ENCODE measurements at regions not wholly inside any gene's neighbourhood (a gene's known extent, or its start where the extent isn't known, plus 50 kb on each side); places are given as distances from the start of the nearest gene placed in this dataset.
A peak's percentile ranks its signal among the peaks of the same experiment; 100 is the strongest.

DNA sequence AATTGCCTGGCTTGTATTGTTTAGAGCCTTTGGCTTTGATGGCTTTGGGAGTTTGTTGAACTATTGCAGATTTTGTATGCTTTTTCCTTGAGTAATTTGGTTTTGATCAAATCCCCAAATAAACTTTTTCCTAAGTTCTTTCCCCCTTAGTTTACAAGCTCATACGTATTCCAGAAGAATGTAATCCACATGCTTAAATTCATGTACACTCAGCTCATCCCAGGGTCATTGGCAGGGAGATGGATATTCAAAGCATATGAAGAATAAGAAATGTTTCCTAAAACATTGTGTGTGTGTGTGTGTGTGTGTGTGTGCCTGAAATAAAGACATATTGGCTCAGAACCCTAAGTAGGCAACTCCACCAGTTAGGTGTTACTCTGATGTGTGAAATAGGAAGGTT lies 89.4 kb downstream of the TMEM30B start:
- DNase-seq, result no peak

DNA sequence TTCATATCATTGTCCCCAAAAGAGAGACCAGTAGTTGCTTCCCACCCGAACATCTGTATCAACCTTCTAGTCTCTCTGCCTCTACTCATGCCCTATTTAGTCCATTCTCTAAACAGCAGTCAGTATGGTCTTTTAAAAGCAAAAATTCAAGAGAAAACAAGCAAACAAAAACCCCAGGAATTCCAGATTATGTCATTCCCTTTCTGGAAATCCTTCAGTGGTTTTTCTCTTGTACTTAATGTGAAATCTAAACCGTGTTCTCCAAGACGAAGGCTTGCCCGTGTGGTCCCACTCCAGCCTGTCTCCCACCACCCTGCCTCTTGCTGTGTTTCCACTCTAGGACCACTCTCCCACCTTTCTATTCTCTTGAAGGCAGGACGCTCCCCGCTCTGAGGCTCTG lies 90.8 kb downstream of the TMEM30B start:
- DNase-seq, result no peak

- DNase-seq, result peak; percentile 57
Observed at GRCh38 chr14:61188978-61189808, 91.9 kb downstream of the TMEM30B start.

DNA sequence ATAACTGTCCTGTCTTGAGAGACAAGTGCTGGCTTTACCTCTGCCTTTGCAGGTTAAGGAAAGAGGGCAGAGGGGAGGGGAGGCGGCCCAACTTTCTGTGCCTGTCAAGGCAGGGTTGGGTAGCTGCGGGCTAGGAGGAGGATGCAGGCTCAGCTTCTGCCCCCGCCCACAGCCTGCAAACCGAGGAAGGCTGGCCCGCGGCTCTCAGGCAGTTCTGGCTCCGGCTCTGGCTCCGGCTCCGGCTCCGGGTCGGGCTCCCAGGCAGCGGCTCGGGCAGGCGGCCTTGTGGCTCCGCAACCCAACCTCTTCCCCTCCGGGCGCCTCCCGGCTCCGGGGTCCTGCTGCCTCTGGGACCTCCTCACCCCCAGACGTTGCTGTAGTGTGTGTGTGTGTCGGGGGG lies 92.9 kb downstream of the TMEM30B start:
- DNase-seq, result peak; percentile 8

- DNase-seq, result no peak
Observed at GRCh38 chr14:61187196-61187905, 93.8 kb downstream of the TMEM30B start.

DNA sequence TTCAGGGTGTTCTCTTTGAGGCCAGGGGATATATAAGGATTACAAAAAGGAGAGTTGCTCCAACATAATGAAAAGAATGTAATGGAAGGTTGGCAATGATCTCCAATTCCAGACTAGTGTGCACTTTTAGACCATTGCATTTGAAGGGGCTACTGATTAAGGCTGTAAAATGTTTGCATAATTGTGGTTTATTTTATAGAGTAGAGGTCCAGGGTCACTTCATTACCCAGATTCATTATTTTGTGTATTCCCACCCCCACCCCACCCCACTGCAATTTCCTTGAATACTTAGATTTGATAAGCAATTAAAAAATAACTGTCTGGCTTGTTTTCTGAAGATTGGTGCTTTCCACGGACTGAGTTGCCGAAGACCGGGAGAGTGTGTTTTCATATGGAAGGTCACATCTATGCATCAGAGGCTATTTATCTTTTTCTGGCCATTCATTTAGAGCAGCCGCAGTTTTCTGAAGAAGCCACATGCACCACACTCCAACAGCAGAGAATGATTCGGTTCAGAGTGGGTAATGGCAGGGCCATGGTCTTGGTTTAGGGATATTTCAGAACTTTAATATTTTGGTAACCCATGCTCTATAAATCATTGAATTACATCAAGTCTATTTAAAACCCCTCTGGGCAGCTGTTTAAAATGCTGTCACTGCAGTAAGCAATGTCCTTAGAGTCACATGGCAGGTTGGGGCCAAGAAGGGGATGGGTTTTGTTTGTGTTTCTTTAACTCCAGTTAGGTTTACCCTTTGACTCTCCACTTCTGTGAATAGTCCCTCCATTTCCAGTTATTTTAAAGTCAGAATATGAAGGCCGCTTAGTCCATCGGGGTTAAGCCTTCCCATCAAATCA lies 94.6 kb downstream of the TMEM30B start:
- DNase-seq, result no peak

DNA sequence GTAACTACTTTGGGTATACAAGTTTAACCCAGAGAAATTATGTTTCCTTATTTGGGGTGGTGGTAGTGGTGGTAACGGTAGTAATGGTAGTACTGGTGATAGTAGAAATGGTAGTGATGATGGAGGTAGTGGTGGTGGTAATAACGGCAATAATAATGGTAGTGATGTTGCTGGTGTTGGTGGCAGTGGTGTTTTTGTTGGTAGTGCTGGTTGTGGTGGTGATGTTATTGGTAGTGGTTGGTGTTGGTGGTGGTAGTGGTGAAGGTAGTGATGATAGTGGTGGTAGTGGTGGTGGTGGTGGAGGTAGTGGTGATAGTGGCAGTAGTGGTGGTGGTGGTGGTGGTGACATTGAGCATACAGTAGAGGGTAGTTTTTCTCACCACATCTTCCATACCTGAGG lies 95.6 kb downstream of the TMEM30B start:
- no peak for DNase-seq

DNA sequence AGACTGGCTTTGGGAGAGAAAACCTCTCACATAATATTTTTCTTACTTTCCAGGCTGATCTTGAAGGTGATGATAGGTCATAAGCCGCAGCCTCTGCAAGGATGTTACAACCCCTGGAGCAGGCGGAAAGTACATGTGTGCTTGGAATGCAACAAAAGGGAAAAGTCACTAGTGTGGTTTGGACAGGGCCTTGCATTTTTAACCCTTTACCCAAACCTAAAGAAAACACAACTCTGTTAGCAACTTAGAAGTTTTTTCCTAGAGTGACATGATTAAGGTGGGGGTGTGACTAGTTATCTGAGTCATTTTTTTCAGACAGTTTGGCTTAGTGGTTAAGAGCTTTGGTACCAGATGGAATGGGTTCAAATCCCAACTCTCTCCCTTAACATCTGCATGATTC lies 97.0 kb downstream of the TMEM30B start:
- DNase-seq, result no peak

DNA sequence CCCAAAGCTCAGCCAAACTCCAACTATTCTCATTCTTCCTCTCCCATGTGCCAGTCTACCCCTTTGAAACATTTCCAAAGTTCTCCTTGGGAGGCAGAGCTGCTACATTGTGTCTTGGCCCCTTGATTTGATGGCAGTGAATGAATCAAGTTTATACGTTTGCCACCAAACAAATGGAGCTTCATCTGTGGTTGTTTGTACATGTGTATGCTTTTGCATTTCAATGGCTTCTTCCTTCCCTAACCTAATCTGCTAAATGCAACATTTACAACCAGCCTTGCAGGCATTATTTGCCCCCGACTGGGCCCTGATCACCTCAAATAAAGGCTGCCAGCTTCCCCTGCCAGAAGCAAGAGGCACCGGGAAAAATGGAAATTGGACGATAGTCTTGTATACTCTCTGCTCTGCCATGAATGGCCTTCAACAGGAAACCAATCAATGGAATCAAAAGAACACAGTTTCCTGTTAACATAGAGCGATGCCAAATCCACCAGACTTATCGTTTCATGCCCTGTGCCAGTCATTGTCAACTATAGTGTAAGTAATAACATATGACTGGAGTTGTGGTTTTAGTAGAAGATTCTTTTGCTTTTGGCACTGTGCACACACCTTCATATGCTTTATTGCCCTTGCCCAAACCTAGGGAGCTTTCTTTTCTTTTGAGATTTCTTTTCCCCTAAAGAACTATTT lies 97.8 kb downstream of the TMEM30B start:
- DNase-seq, result no peak

DNA sequence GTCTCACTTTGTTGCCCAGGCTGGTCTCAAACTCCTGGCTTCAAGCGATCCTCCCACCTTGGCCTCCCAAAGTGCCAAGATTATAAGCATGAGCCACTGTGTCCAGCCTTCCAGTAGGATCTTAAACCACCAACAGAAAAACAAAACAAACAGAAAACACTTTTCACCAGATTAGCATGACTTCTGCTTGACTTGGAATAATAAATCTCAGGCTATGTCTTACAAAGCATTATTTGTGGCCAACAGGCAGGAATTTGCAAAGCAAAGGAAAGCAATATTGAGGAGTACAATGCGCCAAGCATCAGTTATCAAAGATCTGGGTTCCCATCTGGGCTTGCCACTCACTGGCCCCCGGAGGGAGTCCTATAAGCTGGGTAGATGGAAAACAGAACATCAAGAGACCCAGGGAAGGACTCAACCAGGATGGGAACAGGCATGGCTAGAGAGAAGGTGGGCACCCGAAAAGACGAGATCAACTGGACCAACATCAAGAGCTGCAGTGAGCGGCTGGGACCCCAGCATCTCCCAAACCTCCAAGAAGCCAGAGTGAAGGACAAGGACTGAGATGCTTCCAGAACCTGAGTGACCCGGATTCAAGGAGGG lies 101.2 kb downstream of the TMEM30B start:
- DNase-seq, result no peak

DNA sequence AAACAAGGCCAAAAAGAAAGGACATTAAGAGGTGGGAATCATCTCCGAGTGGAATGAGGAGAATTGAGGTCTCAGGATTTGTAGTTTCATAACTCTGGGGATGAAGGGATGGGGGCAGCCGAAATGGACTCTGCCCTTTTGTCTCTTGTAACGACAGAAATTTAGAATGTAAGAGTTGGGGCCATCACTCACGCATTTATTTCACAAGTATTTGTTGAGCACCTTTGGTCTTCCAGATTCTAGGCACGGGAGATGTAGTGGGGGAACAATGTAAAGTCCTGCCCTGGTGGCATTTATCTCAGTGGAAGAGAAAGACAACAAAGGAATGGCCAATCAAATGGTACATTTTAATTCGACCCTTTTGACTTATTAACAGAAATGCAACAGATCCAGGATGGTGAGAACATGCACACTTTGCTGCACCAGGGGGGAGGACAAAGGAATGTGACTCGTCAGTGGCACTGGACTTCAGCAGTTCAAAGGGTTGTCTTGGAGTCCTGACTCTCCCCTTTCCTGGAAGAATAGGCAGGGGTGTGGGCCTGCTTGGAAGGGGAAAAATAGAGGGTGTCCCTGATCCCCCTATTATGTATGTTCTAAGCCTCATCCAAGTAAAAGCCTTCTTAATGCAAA lies 102.0 kb downstream of the TMEM30B start:
- DNase-seq, result no peak

- DNase-seq, result peak; percentile 83
Observed at GRCh38 chr14:61178226-61179060, 102.7 kb downstream of the TMEM30B start.

GRCh38 chr14:61177279-61178225 lies 103.6 kb downstream of the TMEM30B start:
- DNase-seq, result peak; percentile 49

GRCh38 chr14:61176686-61177085 lies 104.5 kb downstream of the TMEM30B start:
- DNase-seq, result no peak

- no peak for DNase-seq
Observed at GRCh38 chr14:61174987-61175386, 106.2 kb downstream of the TMEM30B start.

- no peak for DNase-seq
Observed at GRCh38 chr14:61174441-61174891, 106.7 kb downstream of the TMEM30B start.

DNA sequence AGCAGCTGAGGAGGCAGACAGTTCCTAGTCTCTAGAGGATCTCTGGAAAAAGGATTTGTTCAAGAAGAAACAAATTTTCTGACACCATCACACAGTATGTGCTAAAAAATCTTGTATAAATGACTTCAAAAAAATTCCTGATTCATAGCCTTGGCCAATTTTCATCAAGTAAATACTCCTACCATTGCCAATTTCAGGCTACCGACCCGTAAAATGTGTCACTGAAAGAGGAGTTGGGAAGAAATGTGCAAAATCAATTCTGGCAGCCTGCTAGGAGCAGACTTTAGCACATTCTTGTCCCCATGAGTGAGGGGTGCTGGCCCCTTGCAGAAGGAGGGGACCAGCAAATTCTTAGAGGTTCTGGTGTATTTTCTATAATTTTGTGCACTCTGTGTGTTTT lies 109.4 kb downstream of the TMEM30B start:
- DNase-seq, result no peak

- DNase-seq, result no peak
Observed at GRCh38 chr14:61168141-61168540, 113.0 kb downstream of the TMEM30B start.

DNA sequence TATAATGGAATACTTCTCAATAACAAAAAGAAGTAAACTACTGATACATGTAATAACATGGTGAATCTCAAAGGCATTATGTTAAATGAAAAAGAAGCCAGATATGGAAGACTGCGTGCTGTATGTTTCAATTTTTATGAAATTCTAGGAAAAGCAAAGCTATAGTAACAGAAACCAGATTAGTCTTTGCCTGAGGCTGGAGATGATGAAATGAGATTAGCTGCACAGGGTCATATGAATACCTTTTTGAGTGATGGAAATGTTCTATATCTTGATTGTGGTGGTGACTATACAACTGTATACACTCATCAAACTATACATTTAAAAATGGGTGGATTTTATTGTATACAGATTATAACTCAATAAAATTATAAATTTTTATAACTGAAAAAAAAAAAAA lies 113.5 kb downstream of the TMEM30B start:
- DNase-seq, result no peak

DNA sequence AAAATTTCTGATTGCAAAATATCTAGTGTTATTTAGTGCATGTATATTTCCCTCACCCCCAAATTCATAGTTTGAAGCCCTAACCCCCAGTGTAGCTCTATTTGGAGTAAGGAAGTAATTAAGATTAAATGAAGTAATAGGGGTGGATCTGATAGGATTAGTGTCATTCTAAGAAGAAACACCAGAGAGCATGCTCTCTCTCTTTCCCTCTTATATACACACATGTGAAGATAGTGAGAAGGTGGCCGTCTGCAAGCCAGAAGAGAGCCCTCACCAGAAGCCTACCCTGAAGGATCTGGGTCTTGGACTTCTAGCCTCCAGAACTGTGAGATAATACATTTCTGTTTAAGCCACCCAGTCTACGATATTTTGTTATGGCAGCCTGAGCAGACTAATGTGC lies 120.3 kb downstream of the TMEM30B start:
- DNase-seq, result no peak
